ENCODE measurements at regions not wholly inside any gene's neighbourhood (a gene's known extent, or its start where the extent isn't known, plus 50 kb on each side); places are given as distances from the start of the nearest gene placed in this dataset.

- DNase-seq (ENCODE audit: low read depth in 2 of 2), result no peak
These were observed 54.6 kb upstream of the PRDX6 start for GRCh38 chr1:173422456-173422976.

GRCh38 chr1:173423291-173423690 lies 53.8 kb upstream of the PRDX6 start:
- DNase-seq (ENCODE audit: low read depth in 2 of 2), result no peak

GRCh38 chr1:173424143-173424542 lies 53.0 kb upstream of the PRDX6 start:
- no peak for DNase-seq (ENCODE audit: low read depth in 2 of 2)

GRCh38 chr1:173424782-173425407 lies 52.2 kb upstream of the PRDX6 start:
- DNase-seq (ENCODE audit: low read depth in 2 of 2), result no peak

GRCh38 chr1:173426057-173426456 lies 51.1 kb upstream of the PRDX6 start:
- no peak for DNase-seq (ENCODE audit: low read depth in 2 of 2)

GRCh38 chr1:173427146-173428054 lies 49.7 kb upstream of the PRDX6 start:
- no peak for DNase-seq (ENCODE audit: low read depth in 2 of 2)
